ENCODE measurements at regions not wholly inside any gene's neighbourhood (a gene's known extent, or its start where the extent isn't known, plus 50 kb on each side); places are given as distances from the start of the nearest gene placed in this dataset.
"Not testable (repeated sequence)": the region's sequence is repeated elsewhere in the genome, so short reads cannot be mapped to it uniquely, and the experiment has no call there.

DNA sequence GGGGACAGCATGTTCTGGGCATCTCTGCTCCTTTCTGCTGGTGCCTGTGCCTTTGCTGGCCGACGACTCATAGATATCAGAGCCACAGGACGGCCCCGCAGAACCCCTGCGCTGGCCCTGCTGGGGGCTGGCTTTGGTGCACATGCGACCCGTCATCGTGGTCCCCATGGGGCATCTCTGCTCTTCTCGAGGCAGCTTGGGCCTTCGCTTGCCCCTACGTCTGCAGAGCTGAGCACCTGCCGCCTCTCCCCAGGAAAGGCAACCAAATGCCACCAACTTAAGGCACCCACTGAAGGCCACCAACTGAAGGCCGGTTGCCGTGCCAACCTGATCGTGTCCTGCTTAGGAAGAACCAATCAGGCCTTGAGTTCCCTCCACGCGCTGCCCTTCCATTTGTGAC, 153.1 kb downstream of the FOXD4L6 start:
- not testable (repeated sequence) for H3K9me3 ChIP-seq (ENCODE audit: control insufficient read depth in 3 of 3, low read length in 3 of 3); H3K4me1 ChIP-seq (ENCODE audit: control insufficient read depth in 3 of 3, insufficient read depth in 3 of 3, low read length in 3 of 3); H3K36me3 ChIP-seq (ENCODE audit: control insufficient read depth in 3 of 3, insufficient read depth in 3 of 3, low read length in 3 of 3)

DNA sequence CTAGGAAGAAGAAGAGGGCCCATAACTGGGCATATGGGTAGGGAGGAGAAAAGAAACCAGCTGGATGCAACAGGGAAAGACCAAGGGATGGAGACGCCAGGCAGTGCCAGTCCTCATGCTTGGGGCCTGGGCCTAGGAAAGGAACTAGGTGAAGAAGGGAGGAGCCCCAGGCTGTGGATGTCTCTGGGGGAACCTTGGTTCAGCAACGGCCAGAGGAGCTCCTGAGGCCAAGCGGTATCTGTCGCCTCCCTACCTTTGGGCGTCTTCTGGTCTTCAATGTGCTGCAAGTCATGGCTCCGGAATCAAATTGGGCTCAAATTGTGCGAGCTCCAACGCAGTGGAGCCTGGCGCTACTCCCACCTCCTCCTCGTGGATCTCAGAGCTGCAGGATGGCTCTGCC, 153.6 kb downstream of the FOXD4L6 start:
- not testable (repeated sequence) for H3K27ac ChIP-seq (ENCODE audit: low read depth, low read length); H3K27me3 ChIP-seq (ENCODE audit: control insufficient read depth in 3 of 3, insufficient read depth in 3 of 3, low read length in 3 of 3); H3K9ac ChIP-seq (ENCODE audit: low read depth in 1 of 3, low read length in 3 of 3); H3K4me1 ChIP-seq (ENCODE audit: control insufficient read depth in 3 of 3, insufficient read depth in 3 of 3, low read length in 3 of 3); H3K4me3 ChIP-seq (ENCODE audit: low read length in 3 of 3); H3K9me3 ChIP-seq (ENCODE audit: control insufficient read depth in 3 of 3, low read length in 3 of 3); H3K36me3 ChIP-seq (ENCODE audit: control insufficient read depth in 3 of 3, insufficient read depth in 3 of 3, low read length in 3 of 3)

More for the DNA sequence above, 153.1 kb downstream of the FOXD4L6 start:
- not testable (repeated sequence) for H3K27ac ChIP-seq (ENCODE audit: low read depth, low read length); H3K9ac ChIP-seq (ENCODE audit: low read depth in 1 of 3, low read length in 3 of 3); H3K27me3 ChIP-seq (ENCODE audit: control insufficient read depth in 3 of 3, insufficient read depth in 3 of 3, low read length in 3 of 3); H3K4me3 ChIP-seq (ENCODE audit: low read length in 3 of 3)

DNA sequence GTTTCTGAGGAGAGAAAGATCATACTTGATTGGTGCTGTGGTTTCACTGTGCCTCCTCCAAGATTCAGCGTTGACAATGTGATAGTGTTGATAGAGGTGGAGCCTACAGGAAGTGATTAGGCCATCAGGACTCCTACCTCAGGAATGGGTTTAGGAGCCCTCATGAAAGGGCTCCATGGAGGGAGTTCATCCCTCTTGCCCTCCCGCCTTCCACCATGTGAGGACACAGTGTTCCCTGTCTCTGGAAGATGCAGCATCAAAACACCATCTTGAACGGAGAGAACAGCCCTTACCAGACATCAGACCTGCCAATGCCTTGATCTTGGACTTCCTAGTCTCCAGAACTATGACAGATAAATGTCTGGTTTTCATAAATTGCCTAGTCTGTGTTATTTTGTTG, 156.7 kb downstream of the FOXD4L6 start:
- H3K4me1 ChIP-seq (ENCODE audit: control insufficient read depth in 3 of 3, insufficient read depth in 3 of 3, low read length in 3 of 3); H3K4me3 ChIP-seq (ENCODE audit: low read length in 3 of 3); H3K9ac ChIP-seq (ENCODE audit: low read depth in 1 of 3, low read length in 3 of 3); H3K27me3 ChIP-seq (ENCODE audit: control insufficient read depth in 3 of 3, insufficient read depth in 3 of 3, low read length in 3 of 3); H3K36me3 ChIP-seq (ENCODE audit: control insufficient read depth in 3 of 3, insufficient read depth in 3 of 3, low read length in 3 of 3); H3K9me3 ChIP-seq (ENCODE audit: control insufficient read depth in 3 of 3, low read length in 3 of 3); H3K27ac ChIP-seq (ENCODE audit: low read depth, low read length): not testable (repeated sequence)

DNA sequence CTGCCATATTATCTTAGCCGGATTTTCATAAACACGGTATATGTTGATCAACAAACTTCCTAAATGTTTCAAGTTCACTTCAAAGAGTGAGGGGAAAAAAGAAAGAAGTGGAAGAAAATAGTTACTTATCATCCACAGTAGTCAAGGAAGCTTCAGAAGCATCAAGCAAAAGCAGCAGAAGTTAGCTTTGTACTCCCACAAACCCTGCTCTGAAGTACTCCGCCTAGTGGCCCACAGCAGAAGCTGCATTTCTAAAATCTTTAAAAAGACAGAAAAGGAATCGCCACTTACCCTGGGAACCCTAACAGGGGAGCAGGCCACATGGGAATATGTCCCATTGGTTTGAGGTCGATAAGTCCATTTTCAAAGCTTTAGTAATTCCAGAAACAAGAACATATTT, 158.1 kb downstream of the FOXD4L6 start:
- H3K9me3 ChIP-seq (ENCODE audit: control insufficient read depth in 3 of 3, low read length in 3 of 3); H3K27ac ChIP-seq (ENCODE audit: low read depth, low read length); H3K4me3 ChIP-seq (ENCODE audit: low read length in 3 of 3); H3K4me1 ChIP-seq (ENCODE audit: control insufficient read depth in 3 of 3, insufficient read depth in 3 of 3, low read length in 3 of 3); H3K27me3 ChIP-seq (ENCODE audit: control insufficient read depth in 3 of 3, insufficient read depth in 3 of 3, low read length in 3 of 3); H3K36me3 ChIP-seq (ENCODE audit: control insufficient read depth in 3 of 3, insufficient read depth in 3 of 3, low read length in 3 of 3); H3K9ac ChIP-seq (ENCODE audit: low read depth in 1 of 3, low read length in 3 of 3): not testable (repeated sequence)

DNA sequence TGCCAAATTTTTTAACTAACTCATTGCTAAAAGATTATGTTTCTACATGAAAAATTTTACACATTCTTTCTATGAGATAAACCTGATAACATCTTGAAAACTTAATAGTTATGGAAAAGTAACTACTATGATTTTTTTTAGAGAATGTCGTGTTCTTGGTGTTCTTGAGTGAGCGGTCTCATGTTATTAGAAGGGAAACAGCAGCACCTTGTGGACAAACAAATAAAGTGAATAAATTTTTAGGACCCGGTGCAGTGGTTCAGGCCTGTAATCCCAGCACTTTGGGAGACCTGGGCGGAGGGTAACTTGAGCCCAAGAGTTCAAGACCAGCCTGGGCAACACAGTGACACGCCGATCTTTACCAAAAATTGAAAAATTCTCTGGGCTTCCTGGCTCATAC, 166.0 kb downstream of the FOXD4L6 start:
- not testable (repeated sequence) for H3K4me1 ChIP-seq (ENCODE audit: control insufficient read depth in 3 of 3, insufficient read depth in 3 of 3, low read length in 3 of 3); H3K9ac ChIP-seq (ENCODE audit: low read depth in 1 of 3, low read length in 3 of 3); H3K36me3 ChIP-seq (ENCODE audit: control insufficient read depth in 3 of 3, insufficient read depth in 3 of 3, low read length in 3 of 3); H3K9me3 ChIP-seq (ENCODE audit: control insufficient read depth in 3 of 3, low read length in 3 of 3); H3K27ac ChIP-seq (ENCODE audit: low read depth, low read length); H3K4me3 ChIP-seq (ENCODE audit: low read length in 3 of 3); H3K27me3 ChIP-seq (ENCODE audit: control insufficient read depth in 3 of 3, insufficient read depth in 3 of 3, low read length in 3 of 3)

DNA sequence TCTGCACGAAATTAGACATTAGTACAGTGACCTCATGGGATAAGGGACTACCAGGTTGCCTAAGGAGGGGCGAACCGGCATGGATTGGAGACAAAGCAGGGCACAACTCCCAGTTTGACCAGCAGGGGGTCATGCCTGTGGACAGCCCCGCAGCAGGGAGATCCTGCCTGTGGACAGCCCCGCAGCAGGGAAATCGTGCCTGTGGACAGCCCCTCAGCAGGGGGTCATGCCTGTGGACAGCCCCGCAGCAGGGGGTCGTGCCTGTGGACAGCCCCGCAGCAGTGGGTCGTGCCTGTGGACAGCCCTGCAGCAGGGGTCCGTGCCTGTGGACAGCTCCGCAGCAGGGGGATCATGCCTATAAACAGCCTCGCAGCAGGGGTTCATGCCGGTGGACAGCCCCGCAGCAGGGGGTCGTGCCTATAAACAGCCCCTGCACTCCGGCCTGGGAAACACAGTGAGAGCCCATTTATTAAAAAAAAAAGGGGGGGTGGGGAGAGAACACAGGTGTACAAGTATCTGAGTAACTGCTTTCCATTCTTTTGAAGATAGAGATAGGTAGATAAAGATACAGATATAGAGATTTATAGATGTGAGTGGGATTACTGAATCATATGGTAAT, 176.5 kb downstream of the FOXD4L6 start:
- H3K9ac ChIP-seq (ENCODE audit: low read depth in 1 of 3, low read length in 3 of 3); H3K27me3 ChIP-seq (ENCODE audit: control insufficient read depth in 3 of 3, insufficient read depth in 3 of 3, low read length in 3 of 3); H3K4me1 ChIP-seq (ENCODE audit: control insufficient read depth in 3 of 3, insufficient read depth in 3 of 3, low read length in 3 of 3); H3K4me3 ChIP-seq (ENCODE audit: low read length in 3 of 3); H3K9me3 ChIP-seq (ENCODE audit: control insufficient read depth in 3 of 3, low read length in 3 of 3); H3K27ac ChIP-seq (ENCODE audit: low read depth, low read length); H3K36me3 ChIP-seq (ENCODE audit: control insufficient read depth in 3 of 3, insufficient read depth in 3 of 3, low read length in 3 of 3): not testable (repeated sequence)

DNA sequence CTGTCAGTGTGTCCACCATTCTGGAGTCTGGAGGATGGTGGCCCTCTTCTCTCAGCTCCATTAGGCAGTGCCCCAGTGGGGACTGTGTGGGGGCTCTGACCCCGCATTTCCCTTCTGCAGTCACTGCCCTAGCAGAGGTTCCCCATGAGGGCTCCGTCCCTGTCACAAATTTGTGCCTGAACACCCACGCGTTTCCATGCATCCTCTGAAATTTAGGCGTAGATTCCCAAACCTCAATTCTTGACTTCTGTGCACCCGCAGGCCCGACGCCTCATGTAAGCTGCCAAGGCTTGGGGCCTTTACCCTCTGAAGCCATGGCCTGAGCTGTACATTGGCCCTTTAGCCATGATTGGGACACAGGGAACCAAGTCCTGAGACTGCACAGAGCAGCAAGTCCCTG, 182.3 kb downstream of the FOXD4L6 start:
- H3K9ac ChIP-seq (ENCODE audit: low read depth in 1 of 3, low read length in 3 of 3); H3K36me3 ChIP-seq (ENCODE audit: control insufficient read depth in 3 of 3, insufficient read depth in 3 of 3, low read length in 3 of 3); H3K4me3 ChIP-seq (ENCODE audit: low read length in 3 of 3); H3K9me3 ChIP-seq (ENCODE audit: control insufficient read depth in 3 of 3, low read length in 3 of 3); H3K27ac ChIP-seq (ENCODE audit: low read depth, low read length); H3K4me1 ChIP-seq (ENCODE audit: control insufficient read depth in 3 of 3, insufficient read depth in 3 of 3, low read length in 3 of 3); H3K27me3 ChIP-seq (ENCODE audit: control insufficient read depth in 3 of 3, insufficient read depth in 3 of 3, low read length in 3 of 3): not testable (repeated sequence)

DNA sequence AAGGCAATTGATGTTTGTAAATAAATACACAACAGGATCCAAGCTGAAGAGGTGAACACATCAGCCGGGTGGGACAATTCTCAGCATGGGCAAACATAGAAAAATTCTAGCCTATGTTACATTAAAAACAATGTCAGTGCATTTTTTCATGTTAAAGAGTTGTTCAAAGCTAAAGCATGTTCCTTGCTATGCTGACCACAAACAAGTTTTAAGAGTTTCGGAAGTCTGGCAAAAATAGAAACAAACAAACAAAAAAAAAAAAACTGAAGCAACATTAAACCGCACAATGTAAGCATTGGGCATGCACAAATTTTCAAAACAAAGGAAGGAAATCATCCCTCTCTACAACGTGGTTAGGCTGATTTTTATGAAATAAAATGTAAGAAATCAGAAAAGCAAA, 185.8 kb downstream of the FOXD4L6 start:
- H3K36me3 ChIP-seq (ENCODE audit: control insufficient read depth in 3 of 3, insufficient read depth in 3 of 3, low read length in 3 of 3); H3K27me3 ChIP-seq (ENCODE audit: control insufficient read depth in 3 of 3, insufficient read depth in 3 of 3, low read length in 3 of 3); H3K4me1 ChIP-seq (ENCODE audit: control insufficient read depth in 3 of 3, insufficient read depth in 3 of 3, low read length in 3 of 3); H3K4me3 ChIP-seq (ENCODE audit: low read length in 3 of 3); H3K9ac ChIP-seq (ENCODE audit: low read depth in 1 of 3, low read length in 3 of 3); H3K9me3 ChIP-seq (ENCODE audit: control insufficient read depth in 3 of 3, low read length in 3 of 3); H3K27ac ChIP-seq (ENCODE audit: low read depth, low read length): not testable (repeated sequence)

DNA sequence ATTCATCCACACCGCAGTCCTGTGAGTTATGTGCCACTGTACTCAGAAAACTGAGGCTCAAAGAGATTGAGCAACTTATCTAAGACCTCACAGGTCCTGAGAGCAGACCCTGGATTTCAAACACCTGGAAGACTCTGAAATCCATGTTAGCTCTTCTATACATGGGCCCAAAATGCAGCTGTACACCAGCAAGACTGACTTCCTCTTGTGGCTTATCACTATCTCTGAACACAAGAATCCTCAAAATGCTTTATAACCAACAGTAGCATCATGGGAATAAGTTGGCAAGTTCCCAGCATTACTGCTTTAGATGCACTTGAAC, 188.6 kb downstream of the FOXD4L6 start:
- H3K9ac ChIP-seq (ENCODE audit: low read depth in 1 of 3, low read length in 3 of 3), result not testable (repeated sequence)

DNA sequence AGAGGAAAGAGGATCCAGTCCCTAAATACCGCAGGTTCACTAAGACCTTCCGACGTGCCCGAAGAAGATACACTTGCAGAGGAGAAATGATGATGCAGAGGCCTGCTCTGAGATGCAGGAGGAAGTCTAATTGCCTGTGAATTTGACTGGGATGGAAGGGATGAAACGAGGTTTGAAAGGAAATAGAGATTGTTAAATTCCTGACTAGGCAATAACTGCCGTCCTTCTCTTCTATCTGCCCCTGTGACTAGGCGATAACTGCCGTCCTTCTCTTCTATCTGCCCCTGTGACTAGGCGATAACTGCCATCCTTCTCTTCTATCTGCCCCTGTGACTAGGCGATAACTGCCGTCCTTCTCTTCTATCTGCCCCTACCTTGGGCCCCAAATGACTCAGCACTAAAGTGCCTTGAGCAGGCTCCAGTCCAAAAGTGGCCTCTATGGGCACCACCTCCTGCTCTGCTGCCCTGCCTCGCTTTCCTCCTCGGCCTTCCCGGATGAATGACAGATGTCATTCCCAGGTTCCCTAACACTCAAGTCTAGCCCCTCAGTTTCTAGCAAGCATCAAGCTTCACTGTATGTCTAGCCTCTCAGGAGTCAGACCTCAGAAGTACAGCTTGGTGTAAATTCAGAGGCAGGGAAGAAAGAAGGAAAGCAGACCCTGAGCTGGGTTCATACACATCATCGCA, 189.1 kb downstream of the FOXD4L6 start:
- H3K4me3 ChIP-seq (ENCODE audit: low read length in 3 of 3); H3K27me3 ChIP-seq (ENCODE audit: control insufficient read depth in 3 of 3, insufficient read depth in 3 of 3, low read length in 3 of 3); H3K9ac ChIP-seq (ENCODE audit: low read depth in 1 of 3, low read length in 3 of 3); H3K27ac ChIP-seq (ENCODE audit: low read depth, low read length); H3K4me1 ChIP-seq (ENCODE audit: control insufficient read depth in 3 of 3, insufficient read depth in 3 of 3, low read length in 3 of 3); H3K36me3 ChIP-seq (ENCODE audit: control insufficient read depth in 3 of 3, insufficient read depth in 3 of 3, low read length in 3 of 3): not testable (repeated sequence)
- H3K9me3 ChIP-seq (ENCODE audit: control insufficient read depth in 3 of 3, low read length in 3 of 3), result peaks cover 4 to 12% (median 5%) of the 10 kb centered on the region in 3 donors

More for the DNA sequence above, 188.6 kb downstream of the FOXD4L6 start:
- H3K36me3 ChIP-seq (ENCODE audit: control insufficient read depth in 3 of 3, insufficient read depth in 3 of 3, low read length in 3 of 3); H3K27me3 ChIP-seq (ENCODE audit: control insufficient read depth in 3 of 3, insufficient read depth in 3 of 3, low read length in 3 of 3); H3K27ac ChIP-seq (ENCODE audit: low read depth, low read length); H3K9me3 ChIP-seq (ENCODE audit: control insufficient read depth in 3 of 3, low read length in 3 of 3); H3K4me3 ChIP-seq (ENCODE audit: low read length in 3 of 3); H3K4me1 ChIP-seq (ENCODE audit: control insufficient read depth in 3 of 3, insufficient read depth in 3 of 3, low read length in 3 of 3): not testable (repeated sequence)
